Mesothelial cell of epicardium (in vitro differentiated cells): ENCODE measurements at regions not wholly inside any gene's neighbourhood (a gene's known extent, or its start where the extent isn't known, plus 50 kb on each side); places are given as distances from the start of the nearest gene placed in this dataset.

ENCODE experiments used
- DNase-seq, 2 experiments: peaks; one replicate each; pipeline ENCODE4 v3.0.0; 2021; ENCODE audit warnings: low spot score in 2 of 2; ENCODE audit not compliant: unreplicated experiment in 2 of 2
- H3K27ac Mint-ChIP-seq: 2 replicates; pipeline ENCODE4 v1.8.0; 2021; ENCODE audit warnings: mixed read lengths
- H3K27me3 Mint-ChIP-seq: 2 replicates; pipeline ENCODE4 v1.8.0; 2021; ENCODE audit warnings: low read depth, mixed read lengths
- H3K36me3 Mint-ChIP-seq: 2 replicates; pipeline ENCODE4 v1.8.0; 2021; ENCODE audit warnings: mixed read lengths
- H3K4me1 Mint-ChIP-seq: 2 replicates; pipeline ENCODE4 v1.8.0; 2021; ENCODE audit warnings: mixed read lengths
- H3K4me3 Mint-ChIP-seq: 2 replicates; pipeline ENCODE4 v1.8.0; 2021; ENCODE audit warnings: mild to moderate bottlenecking, moderate library complexity, mixed read lengths
- H3K9me3 Mint-ChIP-seq: 2 replicates; pipeline ENCODE4 v1.8.0; 2021; ENCODE audit warnings: mixed read lengths
- CTCF ChIP-seq: fragments of 200-600 bp; sonication (generic); IDR thresholded peaks from one replicate; pipeline ENCODE4 v1.5.0; 2021; ENCODE audit warnings: antibody characterized with exemption; ENCODE audit not compliant: unreplicated experiment

DNA sequence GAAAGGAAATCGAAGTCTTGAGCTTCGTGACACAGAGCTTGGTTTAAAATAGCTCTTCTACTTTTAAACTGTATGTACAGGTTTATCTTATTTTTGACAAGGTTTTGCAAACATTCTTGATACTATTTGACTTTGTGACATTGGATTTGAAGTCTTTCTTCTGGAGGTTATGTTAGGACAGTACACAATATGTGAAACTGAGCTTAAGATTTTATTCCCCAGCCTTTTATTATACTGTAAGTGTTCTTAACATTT is 95.2 kb upstream of the BTBD3 start:
- TF ChIP-seq CTCF = no peak
- H3K27ac Mint-ChIP-seq = peak overlapping the region; percentile 89
- no peak overlapping the region for H3K4me3 Mint-ChIP-seq
- peaks cover 35% of the 10 kb centered on the region for H3K4me1 Mint-ChIP-seq
- DNase-seq = no peak
- no peaks in the 10 kb centered on the region for H3K27me3 Mint-ChIP-seq
- H3K36me3 Mint-ChIP-seq = no peaks in the 10 kb centered on the region
- H3K9me3 Mint-ChIP-seq = peaks cover 7% of the 10 kb centered on the region

DNA sequence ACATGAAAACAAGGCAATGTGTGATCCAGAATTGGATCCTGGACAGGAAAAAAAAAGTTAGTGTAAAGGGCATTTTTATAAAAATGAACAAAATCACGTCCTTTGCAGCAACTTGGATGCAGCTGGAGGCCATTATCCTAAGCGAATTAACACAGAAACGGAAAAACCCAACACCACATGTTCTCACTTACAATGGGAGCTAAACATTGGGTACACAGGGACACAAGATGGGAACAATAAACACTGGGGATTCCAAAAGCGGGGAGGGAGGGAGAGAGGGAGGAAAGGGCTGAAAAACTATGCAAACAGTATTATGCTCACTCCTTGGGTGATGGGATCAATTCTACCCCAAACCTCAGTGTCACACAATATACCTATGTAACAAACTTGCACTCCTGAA is 91.4 kb upstream of the BTBD3 start:
- Mint-ChIP-seq H3K9me3 (peaks cover 8% of the 10 kb centered on the region), H3K4me3 (no peak overlapping the region), H3K36me3 (no peaks in the 10 kb centered on the region), H3K4me1 (peaks cover 18% of the 10 kb centered on the region), H3K27me3 (no peaks in the 10 kb centered on the region), H3K27ac (no peak overlapping the region)
- no peak for TF ChIP-seq CTCF
- DNase-seq = no peak

- peaks cover 20% of the 10 kb centered on the region for H3K9me3 Mint-ChIP-seq
- H3K36me3 Mint-ChIP-seq = peaks cover 3% of the 10 kb centered on the region
- no peaks in the 10 kb centered on the region for H3K27me3 Mint-ChIP-seq
- no peak overlapping the region for H3K27ac Mint-ChIP-seq
- no peak for TF ChIP-seq CTCF
- H3K4me1 Mint-ChIP-seq = peaks cover 4% of the 10 kb centered on the region
- H3K4me3 Mint-ChIP-seq = no peak overlapping the region
- no peak for DNase-seq
These were observed 85.3 kb upstream of the BTBD3 start for GRCh38 chr20:11832397-11832796.

GRCh38 chr20:11832851-11833250 is 84.8 kb upstream of the BTBD3 start:
- Mint-ChIP-seq H3K4me3 (no peak overlapping the region), H3K4me1 (peaks cover 4% of the 10 kb centered on the region), H3K9me3 (peaks cover 20% of the 10 kb centered on the region), H3K36me3 (peaks cover 3% of the 10 kb centered on the region), H3K27me3 (no peaks in the 10 kb centered on the region), H3K27ac (no peak overlapping the region)
- no peak for DNase-seq
- no peak for TF ChIP-seq CTCF

DNA sequence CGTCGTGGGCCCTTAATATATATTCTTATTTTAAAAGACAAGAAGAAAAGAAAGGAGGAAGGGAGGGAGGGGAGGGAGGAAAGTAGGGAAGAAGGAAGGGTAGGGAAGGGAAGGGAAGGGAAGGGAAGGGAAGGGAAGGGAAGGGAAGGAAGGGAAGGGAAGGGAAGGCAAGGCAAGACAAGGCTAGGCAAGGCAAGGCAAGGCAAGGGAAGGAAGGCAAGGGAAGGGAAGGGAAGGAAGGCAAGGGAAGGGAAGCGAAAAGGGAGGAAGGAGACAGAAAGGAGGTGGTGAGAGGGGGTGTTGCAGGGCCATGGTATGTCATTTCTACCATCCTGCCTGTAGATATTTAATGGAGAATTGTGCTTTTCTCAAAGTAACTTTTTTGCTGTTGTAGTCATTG is 83.9 kb upstream of the BTBD3 start:
- H3K9me3 Mint-ChIP-seq = peaks cover 20% of the 10 kb centered on the region
- H3K27me3 Mint-ChIP-seq = no peaks in the 10 kb centered on the region
- peaks cover 3% of the 10 kb centered on the region for H3K36me3 Mint-ChIP-seq
- H3K27ac Mint-ChIP-seq = no peak overlapping the region
- no peak for TF ChIP-seq CTCF
- peaks cover 4% of the 10 kb centered on the region for H3K4me1 Mint-ChIP-seq
- DNase-seq = no peak
- H3K4me3 Mint-ChIP-seq = no peak overlapping the region

DNA sequence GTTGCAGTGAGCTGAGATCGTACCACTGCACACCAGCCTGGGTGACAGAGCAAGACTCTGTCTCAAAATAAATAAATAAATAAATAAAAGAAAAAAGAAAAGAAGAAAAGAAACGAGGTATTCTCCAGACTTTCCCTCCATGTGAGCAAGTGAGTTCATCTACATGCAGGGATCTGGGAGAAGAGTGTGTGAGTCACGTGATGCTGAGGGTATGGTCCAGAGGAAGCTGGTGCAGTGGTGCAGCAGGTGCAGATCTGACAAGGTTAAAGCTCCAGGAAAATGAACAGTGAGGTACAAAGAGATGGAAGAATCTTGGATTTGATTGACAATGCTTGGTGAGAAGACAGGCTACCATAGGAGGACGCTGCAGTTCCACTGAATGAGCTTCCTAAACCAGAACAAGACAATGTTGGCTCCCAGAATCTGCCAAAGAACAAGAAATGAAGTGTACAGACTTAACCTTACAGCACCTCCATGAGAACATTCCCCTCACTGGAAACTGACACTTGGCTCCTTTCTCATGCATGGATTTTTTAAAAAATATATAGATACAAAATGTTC is 79.5 kb upstream of the BTBD3 start:
- DNase-seq = no peak
- H3K4me1 Mint-ChIP-seq = peaks cover 8% of the 10 kb centered on the region
- peaks cover 3% of the 10 kb centered on the region for H3K36me3 Mint-ChIP-seq
- H3K9me3 Mint-ChIP-seq = peaks cover 19% of the 10 kb centered on the region
- no peaks in the 10 kb centered on the region for H3K27me3 Mint-ChIP-seq
- H3K4me3 Mint-ChIP-seq = no peak overlapping the region
- H3K27ac Mint-ChIP-seq = no peak overlapping the region
- no peak for TF ChIP-seq CTCF
